Breast epithelium (tissue), 3 donors: ENCODE measurements at regions not wholly inside any gene's neighbourhood (a gene's known extent, or its start where the extent isn't known, plus 50 kb on each side); places are given as distances from the start of the nearest gene placed in this dataset.

Experiments used
- POLR2A ChIP-seq: fragments of 450-650 bp; IDR thresholded peaks from one replicate; pipeline ENCODE4 v1.6.1; 2016; ENCODE audit warnings: antibody characterized with exemption, mild to moderate bottlenecking, moderate library complexity
- TF ChIP-seq, protein P1 (sequence below), 3 donors: fragments of 450-650 bp; IDR thresholded peaks; one replicate each; pipeline ENCODE4 v1.5.1; 2016 to 2017; ENCODE audit warnings: antibody characterized with exemption in 3 of 3, mild to moderate bottlenecking in 3 of 3, moderate library complexity in 3 of 3

DNA sequence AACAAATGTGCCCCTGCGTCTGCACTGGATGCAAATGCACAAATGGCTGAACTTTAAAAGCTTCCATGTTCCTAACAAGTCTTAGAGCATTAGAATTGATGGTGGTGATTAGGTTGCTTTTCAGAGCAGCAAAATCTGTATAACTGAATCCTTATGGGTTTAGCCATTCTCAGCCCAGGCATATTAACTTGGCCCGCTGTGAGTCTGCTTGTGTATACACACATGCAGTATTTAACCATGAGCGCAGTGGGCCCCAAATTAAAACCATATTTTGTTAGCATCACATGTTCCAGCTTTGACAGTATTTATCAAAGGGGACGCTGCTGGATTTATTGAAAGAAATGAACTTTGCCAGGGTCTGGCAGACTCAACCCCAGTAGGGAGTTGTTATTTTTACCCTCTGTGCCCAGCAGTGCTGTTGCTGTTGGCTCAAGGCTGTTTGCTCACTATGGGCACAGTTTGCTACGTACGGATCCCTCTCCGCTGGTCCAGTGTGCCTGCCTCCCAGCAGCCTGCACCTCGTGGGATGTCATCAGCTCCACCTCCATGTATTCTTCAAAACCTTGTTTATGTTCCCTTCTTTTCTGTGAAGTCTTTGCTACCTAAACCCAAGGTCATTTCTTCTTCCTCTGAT, 144.7 kb downstream of the QRSL1 start:
- TF ChIP-seq, protein P1, sequence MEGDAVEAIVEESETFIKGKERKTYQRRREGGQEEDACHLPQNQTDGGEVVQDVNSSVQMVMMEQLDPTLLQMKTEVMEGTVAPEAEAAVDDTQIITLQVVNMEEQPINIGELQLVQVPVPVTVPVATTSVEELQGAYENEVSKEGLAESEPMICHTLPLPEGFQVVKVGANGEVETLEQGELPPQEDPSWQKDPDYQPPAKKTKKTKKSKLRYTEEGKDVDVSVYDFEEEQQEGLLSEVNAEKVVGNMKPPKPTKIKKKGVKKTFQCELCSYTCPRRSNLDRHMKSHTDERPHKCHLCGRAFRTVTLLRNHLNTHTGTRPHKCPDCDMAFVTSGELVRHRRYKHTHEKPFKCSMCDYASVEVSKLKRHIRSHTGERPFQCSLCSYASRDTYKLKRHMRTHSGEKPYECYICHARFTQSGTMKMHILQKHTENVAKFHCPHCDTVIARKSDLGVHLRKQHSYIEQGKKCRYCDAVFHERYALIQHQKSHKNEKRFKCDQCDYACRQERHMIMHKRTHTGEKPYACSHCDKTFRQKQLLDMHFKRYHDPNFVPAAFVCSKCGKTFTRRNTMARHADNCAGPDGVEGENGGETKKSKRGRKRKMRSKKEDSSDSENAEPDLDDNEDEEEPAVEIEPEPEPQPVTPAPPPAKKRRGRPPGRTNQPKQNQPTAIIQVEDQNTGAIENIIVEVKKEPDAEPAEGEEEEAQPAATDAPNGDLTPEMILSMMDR (IDR thresholded peaks at IDR 0.05): no peak
- no peak for TF ChIP-seq POLR2A
